Fibroblast of lung (primary cell): ENCODE measurements at regions not wholly inside any gene's neighbourhood (a gene's known extent, or its start where the extent isn't known, plus 50 kb on each side); places are given as distances from the start of the nearest gene placed in this dataset.

Experiments used
- DNase-seq, 2 donors: peaks; one replicate each; pipeline versions ENCODE4 v3.0.0 to v3.0.0-alpha.2; 2010; ENCODE audit warnings: low read depth in 2 of 2
- H2AFZ ChIP-seq: 2 replicates; pipeline ENCODE4 v1.5.1; 2012; ENCODE audit warnings: low read length, control low read depth, inconsistent platforms
- H3K27ac ChIP-seq: 2 replicates; pipeline ENCODE4 v1.5.1; 2011; ENCODE audit warnings: low read length, control low read depth; ENCODE audit not compliant: insufficient read depth
- H3K27me3 ChIP-seq: 2 replicates; pipeline ENCODE4 v1.5.1; 2011; ENCODE audit warnings: mild to moderate bottlenecking, low read length; ENCODE audit not compliant: control insufficient read depth, insufficient read depth
- H3K36me3 ChIP-seq: 2 replicates; pipeline ENCODE4 v1.5.1; 2011; ENCODE audit warnings: low read length; ENCODE audit not compliant: control insufficient read depth, insufficient read depth
- H3K4me1 ChIP-seq: 2 replicates; pipeline ENCODE4 v1.5.1; 2011; ENCODE audit warnings: low read length; ENCODE audit not compliant: control insufficient read depth, insufficient read depth; ENCODE audit errors: extremely low read depth
- H3K4me2 ChIP-seq: 2 replicates; pipeline ENCODE4 v1.5.1; 2011; ENCODE audit warnings: low read length, control low read depth; ENCODE audit not compliant: insufficient read depth; ENCODE audit errors: extremely low read depth
- H3K4me3 ChIP-seq, 4 experiments: fragments of 200-600 bp in 1 of 4; sonication (generic) in 1 of 4; replicated peaks in 1 of 4; 2 replicates each; pipeline ENCODE4 v1.5.1; 2011 to 2016; ENCODE audit warnings: low read length in 4 of 4, low read depth in 3 of 4, mild to moderate bottlenecking in 3 of 4, control low read depth in 2 of 4, inconsistent platforms in 1 of 4, mixed read lengths in 1 of 4; ENCODE audit not compliant: insufficient read depth in 1 of 4; ENCODE audit errors: control extremely low read depth in 1 of 4
- H3K79me2 ChIP-seq: 2 replicates; pipeline ENCODE4 v1.5.1; 2012; ENCODE audit warnings: mild to moderate bottlenecking, low read length, inconsistent platforms; ENCODE audit not compliant: control insufficient read depth, insufficient read depth
- H3K9ac ChIP-seq: 2 replicates; pipeline ENCODE4 v1.5.1; 2011; ENCODE audit warnings: mild to moderate bottlenecking, low read length, control low read depth; ENCODE audit not compliant: insufficient read depth
- H3K9me3 ChIP-seq: 2 replicates; pipeline ENCODE4 v1.5.1; 2012; ENCODE audit warnings: low read depth, low read length; ENCODE audit not compliant: control insufficient read depth, insufficient read depth
- H4K20me1 ChIP-seq: 2 replicates; pipeline ENCODE4 v1.5.1; 2011; ENCODE audit warnings: low read length; ENCODE audit not compliant: control insufficient read depth, insufficient read depth; ENCODE audit errors: extremely low read depth
- CTCF ChIP-seq, 2 donors: IDR thresholded peaks in 1 of 2; conservative IDR thresholded peaks in 1 of 2; 1 replicate in 1 of 2; 2 replicates in 1 of 2; pipeline ENCODE4 v1.5.1; 2011 to 2012; ENCODE audit warnings: low read length in 2 of 2, control low read depth in 1 of 2, inconsistent platforms in 1 of 2, low read depth in 1 of 2, mild to moderate bottlenecking in 1 of 2
- EZH2 ChIP-seq: IDR thresholded peaks from 2 replicates; pipeline ENCODE4 v1.5.1; 2012; ENCODE audit warnings: low read length, control low read depth, mild to moderate bottlenecking; ENCODE audit errors: missing control alignments

GRCh38 chr22:48744967-48745841, 1082.5 kb downstream of the BRD1 start:
- no peaks in the 10 kb centered on the region for H3K79me2 ChIP-seq
- no peak overlapping the region for H3K4me2 ChIP-seq
- H3K36me3 ChIP-seq = no peaks in the 10 kb centered on the region
- no peak overlapping the region for H3K27ac ChIP-seq
- H3K9me3 ChIP-seq = no peaks in the 10 kb centered on the region
- no peaks in the 10 kb centered on the region for H4K20me1 ChIP-seq
- H3K27me3 ChIP-seq = no peaks in the 10 kb centered on the region
- H3K4me1 ChIP-seq = no peaks in the 10 kb centered on the region
- DNase-seq = no peak
- H3K4me3 ChIP-seq = no peak overlapping the region
- H3K9ac ChIP-seq = no peak overlapping the region
- TF ChIP-seq EZH2 = no peak
- TF ChIP-seq CTCF (conservative IDR thresholded peaks at IDR 0.05 in 1 of 2, IDR thresholded peaks at IDR 0.05 in 1 of 2; ENCODE audit: low read depth in 1 of 2, low read length in 2 of 2) = no peak
- H2AFZ ChIP-seq = no peak overlapping the region

GRCh38 chr22:48744283-48744641, 1083.4 kb downstream of the BRD1 start:
- no peaks in the 10 kb centered on the region for H3K36me3 ChIP-seq
- no peaks in the 10 kb centered on the region for H3K79me2 ChIP-seq
- no peak overlapping the region for H3K4me2 ChIP-seq
- H4K20me1 ChIP-seq = no peaks in the 10 kb centered on the region
- H3K9ac ChIP-seq = no peak overlapping the region
- H2AFZ ChIP-seq = no peak overlapping the region
- no peak overlapping the region for H3K4me3 ChIP-seq
- H3K27me3 ChIP-seq = no peaks in the 10 kb centered on the region
- no peak for DNase-seq
- H3K27ac ChIP-seq = no peak overlapping the region
- H3K4me1 ChIP-seq = no peaks in the 10 kb centered on the region
- no peaks in the 10 kb centered on the region for H3K9me3 ChIP-seq
- TF ChIP-seq EZH2 = no peak
- no peak for TF ChIP-seq CTCF (conservative IDR thresholded peaks at IDR 0.05 in 1 of 2, IDR thresholded peaks at IDR 0.05 in 1 of 2; ENCODE audit: low read depth in 1 of 2, low read length in 2 of 2)

GRCh38 chr22:48743601-48744282, 1083.9 kb downstream of the BRD1 start:
- H3K36me3 ChIP-seq = no peaks in the 10 kb centered on the region
- H3K27me3 ChIP-seq = no peaks in the 10 kb centered on the region
- no peak overlapping the region for H2AFZ ChIP-seq
- no peak overlapping the region for H3K9ac ChIP-seq
- H4K20me1 ChIP-seq = no peaks in the 10 kb centered on the region
- H3K9me3 ChIP-seq = no peaks in the 10 kb centered on the region
- H3K4me1 ChIP-seq = no peaks in the 10 kb centered on the region
- H3K4me2 ChIP-seq = no peak overlapping the region
- TF ChIP-seq EZH2 = no peak
- no peak for TF ChIP-seq CTCF (conservative IDR thresholded peaks at IDR 0.05 in 1 of 2, IDR thresholded peaks at IDR 0.05 in 1 of 2; ENCODE audit: low read depth in 1 of 2, low read length in 2 of 2)
- H3K79me2 ChIP-seq = no peaks in the 10 kb centered on the region
- H3K27ac ChIP-seq = no peak overlapping the region
- H3K4me3 ChIP-seq = no peak overlapping the region
- DNase-seq = no peak
